Skin of body (tissue), 1 donor: ENCODE measurements at regions not wholly inside any gene's neighbourhood (a gene's known extent, or its start where the extent isn't known, plus 50 kb on each side); places are given as distances from the start of the nearest gene placed in this dataset.

Source experiments
- DNase-seq: peaks from one replicate; lab custom pipeline; 2025; lab: John Stamatoyannopoulos, UW

- DNase-seq = no peak
Observed at GRCh38 chr16:82567175-82567574, 59.6 kb upstream of the CDH13 start.

- DNase-seq = no peak
Observed at GRCh38 chr16:82563401-82563800, 63.4 kb upstream of the CDH13 start.

GRCh38 chr16:82562183-82562683, 64.5 kb upstream of the CDH13 start:
- no peak for DNase-seq

GRCh38 chr16:82560805-82561325, 65.9 kb upstream of the CDH13 start:
- DNase-seq = no peak

GRCh38 chr16:82544378-82545160, 82.2 kb upstream of the CDH13 start:
- DNase-seq = no peak

GRCh38 chr16:82542714-82543113, 84.1 kb upstream of the CDH13 start:
- no peak for DNase-seq

- DNase-seq = no peak
Observed at GRCh38 chr16:82541103-82541502, 85.7 kb upstream of the CDH13 start.

GRCh38 chr16:82535764-82536163, 91.0 kb upstream of the CDH13 start:
- DNase-seq = no peak

GRCh38 chr16:82535262-82535661, 91.5 kb upstream of the CDH13 start:
- no peak for DNase-seq

- no peak for DNase-seq
Observed at GRCh38 chr16:82533189-82533588, 93.6 kb upstream of the CDH13 start.

- DNase-seq = no peak
Observed at GRCh38 chr16:82530883-82531282, 95.9 kb upstream of the CDH13 start.

GRCh38 chr16:82527101-82527500, 99.7 kb upstream of the CDH13 start:
- DNase-seq = no peak

- no peak for DNase-seq
Observed at GRCh38 chr16:82524976-82525375, 101.8 kb upstream of the CDH13 start.

GRCh38 chr16:82523815-82524214, 103.0 kb upstream of the CDH13 start:
- DNase-seq = no peak

- peak; percentile 14 for DNase-seq
Observed at GRCh38 chr16:82522026-82522425, 104.7 kb upstream of the CDH13 start.

GRCh38 chr16:82518811-82519210, 108.0 kb upstream of the CDH13 start:
- DNase-seq = no peak

- no peak for DNase-seq
Observed at GRCh38 chr16:82514262-82514661, 112.5 kb upstream of the CDH13 start.

GRCh38 chr16:82510789-82511305, 115.9 kb upstream of the CDH13 start:
- DNase-seq = no peak

GRCh38 chr16:82509691-82510430, 116.9 kb upstream of the CDH13 start:
- no peak for DNase-seq

- peak; percentile 82 for DNase-seq
Observed at GRCh38 chr16:82506692-82507670, 119.8 kb upstream of the CDH13 start.

- DNase-seq = no peak
Observed at GRCh38 chr16:82504836-82505235, 121.9 kb upstream of the CDH13 start.
